Neural progenitor cell (in vitro differentiated cells): ENCODE measurements at regions not wholly inside any gene's neighbourhood (a gene's known extent, or its start where the extent isn't known, plus 50 kb on each side); places are given as distances from the start of the nearest gene placed in this dataset.

ENCODE experiments used
- DNase-seq: peaks from one replicate; pipeline ENCODE4 v3.0.0-alpha.2; 2016; ENCODE audit warnings: low spot score
- H2AFZ ChIP-seq: fragments of 200-600 bp; sonication (generic); replicated peaks from 2 replicates; pipeline ENCODE4 v1.6.1; 2016; ENCODE audit warnings: antibody characterized with exemption
- H3F3A ChIP-seq: fragments of 200-600 bp; sonication (generic); 2 replicates; pipeline ENCODE4 v1.6.1; 2016; ENCODE audit warnings: antibody characterized with exemption, low read depth
- H3K27ac ChIP-seq: fragments of 200-600 bp; sonication (generic); 2 replicates; pipeline ENCODE4 v1.5.1; 2016; ENCODE audit warnings: mild to moderate bottlenecking
- H3K27me3 ChIP-seq: fragments of 200-600 bp; sonication (generic); 2 replicates; pipeline ENCODE4 v1.6.1; 2016; ENCODE audit warnings: mild to moderate bottlenecking, moderate library complexity
- H3K36me3 ChIP-seq: fragments of 200-600 bp; sonication (generic); 2 replicates; pipeline ENCODE4 v1.5.1; 2016
- H3K4me1 ChIP-seq: fragments of 200-600 bp; sonication (generic); 2 replicates; pipeline ENCODE4 v1.6.1; 2016; ENCODE audit warnings: mixed run types
- H3K4me2 ChIP-seq: fragments of 200-600 bp; sonication (generic); 2 replicates; pipeline ENCODE4 v1.6.1; 2016
- H3K4me3 ChIP-seq: fragments of 200-600 bp; sonication (generic); 2 replicates; pipeline ENCODE4 v1.5.1; 2016
- H3K79me2 ChIP-seq: fragments of 200-600 bp; sonication (generic); 2 replicates; pipeline ENCODE4 v1.6.1; 2016; ENCODE audit warnings: low read depth
- H3K9ac ChIP-seq: fragments of 200-600 bp; sonication (generic); 2 replicates; pipeline ENCODE4 v1.6.1; 2016
- H3K9me3 ChIP-seq: fragments of 200-600 bp; sonication (generic); 2 replicates; pipeline ENCODE4 v1.5.1; 2016; ENCODE audit warnings: low read depth
- H4K20me1 ChIP-seq: fragments of 200-600 bp; sonication (generic); 2 replicates; pipeline ENCODE4 v1.6.1; 2016; ENCODE audit warnings: low read depth
- H3K27ac Mint-ChIP-seq: 3 replicates; pipeline ENCODE4 v1.8.0; 2021; ENCODE audit warnings: mixed read lengths
- H3K27me3 Mint-ChIP-seq: 2 replicates; pipeline ENCODE4 v1.8.0; 2022; ENCODE audit warnings: low read depth, mild to moderate bottlenecking, inconsistent platforms, moderate library complexity, mixed read lengths; ENCODE audit not compliant: insufficient read depth
- H3K36me3 Mint-ChIP-seq: 3 replicates; pipeline ENCODE4 v1.8.0; 2021; ENCODE audit warnings: mixed read lengths
- H3K4me1 Mint-ChIP-seq: 3 replicates; pipeline ENCODE4 v1.8.0; 2021; ENCODE audit warnings: mixed read lengths
- H3K4me3 Mint-ChIP-seq: 3 replicates; pipeline ENCODE4 v1.8.0; 2021; ENCODE audit warnings: mild to moderate bottlenecking, moderate library complexity, mixed read lengths
- H3K9me3 Mint-ChIP-seq: 3 replicates; pipeline ENCODE4 v1.8.0; 2020; ENCODE audit warnings: mixed read lengths
- EZH2 ChIP-seq: fragments of 200-600 bp; sonication (generic); IDR thresholded peaks from 2 replicates; pipeline ENCODE4 v1.6.1; 2017; ENCODE audit warnings: antibody characterized with exemption, mild to moderate bottlenecking, moderate library complexity
- EZH2phosphoT487 ChIP-seq: fragments of 200-600 bp; sonication (generic); IDR thresholded peaks from 2 replicates; pipeline ENCODE4 v1.6.1; 2017; ENCODE audit warnings: antibody characterized with exemption
- TF ChIP-seq, protein P1 (sequence below): fragments of 200-600 bp; sonication (generic); IDR thresholded peaks from 2 replicates; pipeline ENCODE4 v1.5.1; 2017; ENCODE audit warnings: antibody characterized with exemption, mild to moderate bottlenecking

- H3K27me3 ChIP-seq = no peaks in the 10 kb centered on the region
- H3K9me3 Mint-ChIP-seq = peaks cover 1% of the 10 kb centered on the region
- H3K4me1 ChIP-seq = no peaks in the 10 kb centered on the region
- H3K4me2 ChIP-seq = no peak overlapping the region
- no peaks in the 10 kb centered on the region for H3K9me3 ChIP-seq
- no peaks in the 10 kb centered on the region for H3K36me3 Mint-ChIP-seq
- no peaks in the 10 kb centered on the region for H4K20me1 ChIP-seq
- H3K27ac ChIP-seq = no peak overlapping the region
- no peak overlapping the region for H3K9ac ChIP-seq
- TF ChIP-seq EZH2phosphoT487 = no peak
- TF ChIP-seq EZH2 = no peak
- TF ChIP-seq, protein P1, sequence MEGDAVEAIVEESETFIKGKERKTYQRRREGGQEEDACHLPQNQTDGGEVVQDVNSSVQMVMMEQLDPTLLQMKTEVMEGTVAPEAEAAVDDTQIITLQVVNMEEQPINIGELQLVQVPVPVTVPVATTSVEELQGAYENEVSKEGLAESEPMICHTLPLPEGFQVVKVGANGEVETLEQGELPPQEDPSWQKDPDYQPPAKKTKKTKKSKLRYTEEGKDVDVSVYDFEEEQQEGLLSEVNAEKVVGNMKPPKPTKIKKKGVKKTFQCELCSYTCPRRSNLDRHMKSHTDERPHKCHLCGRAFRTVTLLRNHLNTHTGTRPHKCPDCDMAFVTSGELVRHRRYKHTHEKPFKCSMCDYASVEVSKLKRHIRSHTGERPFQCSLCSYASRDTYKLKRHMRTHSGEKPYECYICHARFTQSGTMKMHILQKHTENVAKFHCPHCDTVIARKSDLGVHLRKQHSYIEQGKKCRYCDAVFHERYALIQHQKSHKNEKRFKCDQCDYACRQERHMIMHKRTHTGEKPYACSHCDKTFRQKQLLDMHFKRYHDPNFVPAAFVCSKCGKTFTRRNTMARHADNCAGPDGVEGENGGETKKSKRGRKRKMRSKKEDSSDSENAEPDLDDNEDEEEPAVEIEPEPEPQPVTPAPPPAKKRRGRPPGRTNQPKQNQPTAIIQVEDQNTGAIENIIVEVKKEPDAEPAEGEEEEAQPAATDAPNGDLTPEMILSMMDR = no peak
- no peak overlapping the region for H3K4me3 ChIP-seq
- no peak for DNase-seq
- no peak overlapping the region for H2AFZ ChIP-seq
- H3K4me1 Mint-ChIP-seq = no peaks in the 10 kb centered on the region
- H3F3A ChIP-seq = no peaks in the 10 kb centered on the region
- no peak overlapping the region for H3K27ac Mint-ChIP-seq
- no peaks in the 10 kb centered on the region for H3K79me2 ChIP-seq
- no peaks in the 10 kb centered on the region for H3K27me3 Mint-ChIP-seq
- H3K4me3 Mint-ChIP-seq = no peak overlapping the region
- H3K36me3 ChIP-seq = no peaks in the 10 kb centered on the region
Measured at GRCh38 chr15:35211240-35211902, 126.3 kb upstream of the NANOGP8 start.

DNA sequence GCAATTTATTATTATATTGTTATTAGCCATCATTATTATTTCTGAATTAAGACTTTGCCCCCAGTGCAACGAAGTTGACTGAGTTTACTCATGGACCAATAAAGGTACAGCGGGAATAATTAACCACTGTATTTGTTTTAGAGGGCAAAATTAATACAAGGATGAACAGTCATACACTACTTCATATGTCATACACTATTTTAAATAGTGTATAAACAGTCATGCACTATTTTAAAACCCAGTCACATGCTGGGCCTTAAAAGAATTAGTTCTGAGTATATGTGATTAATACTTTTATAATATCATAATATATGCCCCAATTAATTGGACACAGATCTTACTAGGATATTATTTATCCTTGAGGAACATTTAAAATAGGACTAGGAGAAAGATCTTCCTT lies 125.3 kb upstream of the NANOGP8 start:
- Mint-ChIP-seq H3K4me1 (no peaks in the 10 kb centered on the region), H3K27ac (no peak overlapping the region), H3K9me3 (peaks cover 3% of the 10 kb centered on the region), H3K36me3 (no peaks in the 10 kb centered on the region), H3K4me3 (no peak overlapping the region), H3K27me3 (no peaks in the 10 kb centered on the region)
- H3K9me3 ChIP-seq = no peaks in the 10 kb centered on the region
- no peaks in the 10 kb centered on the region for H3K79me2 ChIP-seq
- H3K27ac ChIP-seq = no peak overlapping the region
- no peak overlapping the region for H3K9ac ChIP-seq
- no peak overlapping the region for H3K4me2 ChIP-seq
- H2AFZ ChIP-seq = no peak overlapping the region
- no peaks in the 10 kb centered on the region for H3K36me3 ChIP-seq
- H3F3A ChIP-seq = no peaks in the 10 kb centered on the region
- no peaks in the 10 kb centered on the region for H3K4me1 ChIP-seq
- DNase-seq = no peak
- H3K4me3 ChIP-seq = no peak overlapping the region
- TF ChIP-seq, protein P1 = no peak
- TF ChIP-seq EZH2 (no peak), EZH2phosphoT487 (no peak)
- H3K27me3 ChIP-seq = no peaks in the 10 kb centered on the region
- H4K20me1 ChIP-seq = no peaks in the 10 kb centered on the region

GRCh38 chr15:35209838-35210237 lies 124.7 kb upstream of the NANOGP8 start:
- no peaks in the 10 kb centered on the region for H3K27me3 Mint-ChIP-seq
- no peaks in the 10 kb centered on the region for H4K20me1 ChIP-seq

More at GRCh38 chr15:35209838-35210237, 124.7 kb upstream of the NANOGP8 start:
- Mint-ChIP-seq H3K27ac (no peak overlapping the region), H3K9me3 (peaks cover 3% of the 10 kb centered on the region), H3K4me3 (no peak overlapping the region), H3K4me1 (no peaks in the 10 kb centered on the region), H3K36me3 (no peaks in the 10 kb centered on the region)
- Histone ChIP-seq H3K4me3 (no peak overlapping the region), H3K27me3 (no peaks in the 10 kb centered on the region), H3K9me3 (no peaks in the 10 kb centered on the region), H3K36me3 (no peaks in the 10 kb centered on the region), H3K27ac (no peak overlapping the region), H3K4me2 (no peak overlapping the region), H3K79me2 (no peaks in the 10 kb centered on the region), H3F3A (no peaks in the 10 kb centered on the region), H2AFZ (no peak overlapping the region), H3K4me1 (no peaks in the 10 kb centered on the region), H3K9ac (no peak overlapping the region)
- no peak for DNase-seq
- no peak for TF ChIP-seq EZH2
- TF ChIP-seq EZH2phosphoT487 = no peak
- TF ChIP-seq, protein P1 = no peak
